HepG2 (cell line): ENCODE measurements at regions not wholly inside any gene's neighbourhood (a gene's known extent, or its start where the extent isn't known, plus 50 kb on each side); places are given as distances from the start of the nearest gene placed in this dataset.

Experiments
- ATAC-seq: fragments of 200-7000 bp; cut with Tn5 transposase; 3 replicates; pipeline ENCODE4 v1.9.1; 2020; ENCODE audit warnings: mild to moderate bottlenecking, moderate library complexity
- BruUV-seq: library from RNA; stranded (reverse); fragments of 400-500 nt; replicated peaks from 2 replicates; lab custom pipeline; 2021; lab: Mats Ljungman, UMichigan
- CTCF ChIA-PET: fragments of 300-600 bp; formaldehyde crosslinking; extraction: SDS; loops from one replicate; lab custom pipeline; 2021; ENCODE audit warnings: low total read pairs, inconsistent platforms, low intra/inter-chr PET ratio; lab: Yijun Ruan, JAX
- POLR2A ChIA-PET: fragments of 350-600 bp; sonication (Branson Sonifier 250); formaldehyde crosslinking; loops from one replicate; lab custom pipeline; 2020; ENCODE audit warnings: antibody characterized with exemption, inconsistent platforms; lab: Yijun Ruan, JAX
- DNase-seq: peaks from one replicate; pipeline ENCODE4 v3.0.0-alpha.2; 2015; ENCODE audit warnings: low spot score
- FAIRE-seq: peaks from 3 replicates; lab custom pipeline; 2011; peaks lifted over from hg19 to GRCh38; lab: Jason Lieb, UNC
- H2AFZ ChIP-seq: one replicate; pipeline ENCODE4 v1.6.1; 2011; ENCODE audit warnings: low read length, inconsistent platforms
- H3K27ac ChIP-seq: fragments of 300-600 bp; 3 replicates; pipeline ENCODE4 v1.8.0; 2011; ENCODE audit warnings: mixed run types, mild to moderate bottlenecking, mixed read lengths, low read length, inconsistent platforms; ENCODE audit not compliant: insufficient read depth; ENCODE audit errors: extremely low read length
- H3K27me3 ChIP-seq, 2 experiments: fragments of 200-600 bp in 1 of 2; 2 replicates in 1 of 2; 3 replicates in 1 of 2; pipeline versions ENCODE4 v1.6.0 to v1.8.0; 2011; ENCODE audit warnings: low read length in 2 of 2, mild to moderate bottlenecking in 2 of 2, moderate library complexity in 2 of 2, inconsistent platforms in 1 of 2; ENCODE audit not compliant: insufficient read depth in 2 of 2, control insufficient read depth in 1 of 2
- H3K36me3 ChIP-seq, 2 experiments: fragments of 200-600 bp in 1 of 2; replicated peaks in 1 of 2; 2 replicates in 1 of 2; 3 replicates in 1 of 2; pipeline versions ENCODE4 v1.5.1 to v1.8.0; 2011; ENCODE audit warnings: low read length in 2 of 2, inconsistent platforms in 1 of 2; ENCODE audit not compliant: insufficient read depth in 2 of 2, control insufficient read depth in 1 of 2
- H3K4me1 ChIP-seq: 2 replicates; pipeline ENCODE4 v1.5.1; 2012; ENCODE audit warnings: low read length, inconsistent platforms; ENCODE audit not compliant: insufficient read depth
- H3K4me2 ChIP-seq: 2 replicates; pipeline ENCODE4 v1.6.0; 2011; ENCODE audit warnings: low read depth, low read length, inconsistent platforms
- H3K4me3 ChIP-seq, 3 experiments: fragments of 200-600 bp in 1 of 3; sonication (generic), shearing (Covaris generic) in 1 of 3; replicated peaks in 1 of 3; 2 replicates each; pipeline ENCODE4 v1.5.1; 2011 to 2016; ENCODE audit warnings: low read length in 3 of 3, inconsistent platforms in 2 of 3, low read depth in 2 of 3, mild to moderate bottlenecking in 2 of 3, control low read depth in 1 of 3, mixed read lengths in 1 of 3; ENCODE audit not compliant: insufficient read depth in 1 of 3
- H3K79me2 ChIP-seq: one replicate; pipeline ENCODE4 v1.6.1; 2011; ENCODE audit warnings: low read length, inconsistent platforms; ENCODE audit not compliant: insufficient read depth
- H3K9ac ChIP-seq: 2 replicates; pipeline ENCODE4 v1.6.0; 2011; ENCODE audit warnings: mild to moderate bottlenecking, low read depth, low read length, inconsistent platforms; ENCODE audit not compliant: insufficient read depth
- H3K9me3 ChIP-seq: 2 replicates; pipeline ENCODE4 v1.5.1; 2012; ENCODE audit warnings: mild to moderate bottlenecking, low read length
- H4K20me1 ChIP-seq: 2 replicates; pipeline ENCODE4 v1.6.0; 2011; ENCODE audit warnings: inconsistent platforms, mild to moderate bottlenecking, low read length, moderate library complexity; ENCODE audit not compliant: insufficient read depth
- DZIP1 ChIP-seq: sonication (generic); formaldehyde crosslinking; IDR thresholded peaks from 2 replicates; pipeline ENCODE4 v1.5.0; 2020; ENCODE audit warnings: mild to moderate bottlenecking, missing genetic modification reagents
- EP300 ChIP-seq, 3 experiments: sonication (generic) in 1 of 3; formaldehyde crosslinking in 1 of 3; IDR thresholded peaks; 2 replicates each; pipeline versions ENCODE4 v1.5.1 to v1.6.1; 2011 to 2020; ENCODE audit warnings: low read depth in 2 of 3, low read length in 2 of 3, borderline replicate concordance in 1 of 3, improper control_type of control experiment in 1 of 3, mild to moderate bottlenecking in 1 of 3, missing genetic modification reagents in 1 of 3, moderate library complexity in 1 of 3
- HNRNPK ChIP-seq: fragments of 200-400 bp; formaldehyde crosslinking; IDR thresholded peaks from 2 replicates; pipeline ENCODE4 v1.6.1; 2018; ENCODE audit warnings: low read length, low read depth, moderate library complexity, mild to moderate bottlenecking; ENCODE audit not compliant: poor library complexity, severe bottlenecking
- HOXA3 ChIP-seq: sonication (generic); formaldehyde crosslinking; IDR thresholded peaks from 2 replicates; pipeline ENCODE4 v1.5.0; 2020; ENCODE audit warnings: missing genetic modification reagents
- ISL2 ChIP-seq: sonication (generic); formaldehyde crosslinking; IDR thresholded peaks from 2 replicates; pipeline ENCODE4 v1.5.0; 2020; ENCODE audit warnings: missing genetic modification reagents
- MBD4 ChIP-seq: IDR thresholded peaks from 2 replicates; pipeline ENCODE4 v1.6.1; 2012; ENCODE audit warnings: low read length, inconsistent platforms, borderline replicate concordance
- MTA1 ChIP-seq: sonication (generic); formaldehyde crosslinking; IDR thresholded peaks from 2 replicates; pipeline ENCODE4 v1.4.0; 2020; ENCODE audit warnings: missing genetic modification reagents, mild to moderate bottlenecking, borderline replicate concordance
- RFX3 ChIP-seq: IDR thresholded peaks from 2 replicates; pipeline ENCODE4 v1.6.1; 2016; ENCODE audit warnings: missing biosample characterization, missing genetic modification reagents
- SAFB2 ChIP-seq: sonication (generic); formaldehyde crosslinking; IDR thresholded peaks from 2 replicates; pipeline ENCODE4 v1.5.1; 2020; ENCODE audit warnings: missing genetic modification reagents, low read depth, mild to moderate bottlenecking, borderline replicate concordance
- ZNF224 ChIP-seq: sonication (generic); formaldehyde crosslinking; IDR thresholded peaks from 2 replicates; pipeline ENCODE4 v1.5.0; 2020; ENCODE audit warnings: mild to moderate bottlenecking, missing genetic modification reagents
- ZNF225 ChIP-seq: sonication (generic); formaldehyde crosslinking; IDR thresholded peaks from 2 replicates; pipeline ENCODE4 v1.4.0; 2020; ENCODE audit warnings: mild to moderate bottlenecking, missing genetic modification reagents
- ZNF33A ChIP-seq: sonication (generic); formaldehyde crosslinking; IDR thresholded peaks from 2 replicates; pipeline ENCODE4 v1.5.1; 2020; ENCODE audit warnings: missing genetic modification reagents, mild to moderate bottlenecking, moderate library complexity, borderline replicate concordance
- ZNF510 ChIP-seq: sonication (generic); formaldehyde crosslinking; IDR thresholded peaks from 2 replicates; pipeline ENCODE4 v1.4.0; 2020; ENCODE audit warnings: low read depth, mild to moderate bottlenecking, missing genetic modification reagents
- ZNF547 ChIP-seq: sonication (generic); formaldehyde crosslinking; IDR thresholded peaks from 2 replicates; pipeline ENCODE4 v1.5.1; 2020; ENCODE audit warnings: mild to moderate bottlenecking, missing genetic modification reagents
- ZNF678 ChIP-seq: sonication (generic); formaldehyde crosslinking; IDR thresholded peaks from 2 replicates; pipeline ENCODE4 v1.4.0; 2020; ENCODE audit warnings: mild to moderate bottlenecking, missing genetic modification reagents
- ZNF768 ChIP-seq: sonication (generic); formaldehyde crosslinking; IDR thresholded peaks from 2 replicates; pipeline ENCODE4 v1.4.0; 2020; ENCODE audit warnings: missing genetic modification reagents
- WGBS: methylation state at CpG from one replicate; pipeline ENCODE4 v1.1.6; 2017; ENCODE audit warnings: low lambda C conversion rate; 5-methylcytosine and 5-hydroxymethylcytosine counted together
- in situ Hi-C: cut with HindIII; loops from 2 replicates; pipeline ENCODE4 v1.10.0; 2017; ENCODE audit warnings: low pct_unique_long_range_greater_than_20kb; ENCODE audit not compliant: extremely low pct_ligation_motif_present
- intact Hi-C: fragments of 100-400 bp; cut with micrococcal nuclease; formaldehyde crosslinking; loops from one replicate; pipeline ENCODE4 v1.10.0; 2022; ENCODE audit not compliant: unreplicated experiment

GRCh38 chr5:98318386-98318785, 455.1 kb upstream of the RGMB start:
- no peaks in the 10 kb centered on the region for H3K4me1 ChIP-seq
- BruUV-seq, result no TSS peak
- FAIRE-seq, result no peak
- H3K27me3 ChIP-seq, result no peaks in the 10 kb centered on the region
- no peak overlapping the region for H2AFZ ChIP-seq
- no peak for ATAC-seq
- intact Hi-C loops, result no loop called here
- no peak overlapping the region for H3K4me3 ChIP-seq
- no peak for DNase-seq
- POLR2A ChIA-PET, result no interaction called here
- H3K9ac ChIP-seq, result no peak overlapping the region
- no peak overlapping the region for H3K27ac ChIP-seq
- H3K36me3 ChIP-seq, result no peaks in the 10 kb centered on the region
- H4K20me1 ChIP-seq, result no peaks in the 10 kb centered on the region
- H3K4me2 ChIP-seq, result no peak overlapping the region
- in situ Hi-C loops, result no loop called here
- H3K9me3 ChIP-seq, result no peaks in the 10 kb centered on the region
- CTCF ChIA-PET, result no interaction called here
- TF ChIP-seq MBD4, result no peak
- H3K79me2 ChIP-seq, result no peaks in the 10 kb centered on the region

- in situ Hi-C loops, result no loop called here
- Histone ChIP-seq H3K27ac (no peak overlapping the region), H3K36me3 (no peaks in the 10 kb centered on the region), H2AFZ (no peak overlapping the region), H3K4me3 (no peak overlapping the region), H3K27me3 (no peaks in the 10 kb centered on the region), H3K4me1 (no peaks in the 10 kb centered on the region), H3K9me3 (no peaks in the 10 kb centered on the region), H3K79me2 (no peaks in the 10 kb centered on the region), H4K20me1 (no peaks in the 10 kb centered on the region), H3K9ac (no peak overlapping the region), H3K4me2 (no peak overlapping the region)
- POLR2A ChIA-PET, result no interaction called here
- FAIRE-seq (no peak), ATAC-seq (no peak), DNase-seq (no peak)
- intact Hi-C loops, result no loop called here
- 5% methylated on average over 7 of the region's 7 CpGs for WGBS
- BruUV-seq, result no TSS peak
- CTCF ChIA-PET, result no interaction called here
- TF ChIP-seq ZNF224 (CRISPR knock-in tag) (no peak), ZNF678 (CRISPR knock-in tag) (no peak), ZNF33A (CRISPR knock-in tag) (no peak), ZNF225 (no peak), SAFB2 (no peak), ZNF768 (CRISPR knock-in tag) (no peak), HOXA3 (CRISPR knock-in tag) (no peak), RFX3 (CRISPR knock-in tag) (no peak), MTA1 (CRISPR knock-in tag) (no peak), HNRNPK (no peak), DZIP1 (CRISPR knock-in tag) (no peak), ISL2 (CRISPR knock-in tag) (no peak), ZNF547 (no peak), EP300 (IDR thresholded peaks at IDR 0.05; ENCODE audit: low read depth in 2 of 2, low read length in 2 of 2) (no peak), EP300 (CRISPR knock-in tag; IDR thresholded peaks at IDR 0.05; ENCODE audit: borderline replicate concordance) (no peak), ZNF510 (no peak)
These were observed 454.0 kb upstream of the RGMB start for GRCh38 chr5:98319299-98320011.
